Hindlimb muscle (tissue), 1 donor: ENCODE measurements at regions not wholly inside any gene's neighbourhood (a gene's known extent, or its start where the extent isn't known, plus 50 kb on each side); places are given as distances from the start of the nearest gene placed in this dataset.
"Not testable (repeated sequence)": the region's sequence is repeated elsewhere in the genome, so short reads cannot be mapped to it uniquely, and the experiment has no call there.

Experiments used
- DNase-seq: peaks from one replicate; pipeline ENCODE4 v3.0.0-alpha.2; 2013

DNA sequence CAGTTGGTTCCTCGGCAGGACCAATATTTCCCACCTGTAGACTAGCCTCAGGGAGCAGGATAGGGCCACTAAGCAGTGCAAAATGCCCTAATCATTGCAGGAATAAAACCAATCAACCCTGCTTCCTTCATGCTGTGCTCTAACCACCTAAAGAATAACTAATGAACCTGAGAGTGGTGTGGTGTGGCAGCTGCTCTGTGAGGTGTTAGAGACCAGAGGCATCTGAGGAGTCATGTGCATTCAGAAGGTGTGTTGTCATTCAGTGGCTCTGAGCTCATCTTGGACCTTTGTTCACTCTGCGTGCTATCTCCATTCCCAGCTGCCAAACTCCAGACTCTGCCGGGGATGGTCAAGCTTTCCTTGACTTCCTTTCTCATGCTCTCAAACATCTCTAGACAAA, 136.7 kb upstream of the EGLN3 start:
- DNase-seq = no peak

DNA sequence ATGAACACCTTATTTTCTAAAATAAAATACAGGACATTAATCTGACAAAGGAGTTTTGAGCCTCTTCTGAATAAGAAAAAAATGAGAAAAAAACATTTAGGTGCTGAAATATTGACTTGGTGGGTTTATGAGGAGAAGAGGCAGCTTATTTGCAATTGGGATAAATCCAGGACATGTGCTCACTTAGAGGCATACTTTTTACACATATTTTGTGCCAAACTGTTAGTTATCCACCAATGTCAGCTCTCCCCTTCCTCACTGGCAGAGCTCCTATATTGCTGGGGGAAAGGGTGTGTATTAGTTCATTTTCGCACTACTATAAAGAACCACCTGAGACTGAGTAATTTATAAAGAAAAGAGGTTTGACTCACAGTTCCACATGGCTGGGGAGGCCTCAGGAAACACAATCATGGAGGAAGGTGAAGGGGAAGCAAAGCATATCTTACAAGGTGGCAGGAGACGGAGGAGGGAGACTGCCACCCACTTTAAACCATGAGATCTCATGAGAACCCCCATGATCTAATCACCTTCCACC, 135.4 kb upstream of the EGLN3 start:
- no peak for DNase-seq

DNA sequence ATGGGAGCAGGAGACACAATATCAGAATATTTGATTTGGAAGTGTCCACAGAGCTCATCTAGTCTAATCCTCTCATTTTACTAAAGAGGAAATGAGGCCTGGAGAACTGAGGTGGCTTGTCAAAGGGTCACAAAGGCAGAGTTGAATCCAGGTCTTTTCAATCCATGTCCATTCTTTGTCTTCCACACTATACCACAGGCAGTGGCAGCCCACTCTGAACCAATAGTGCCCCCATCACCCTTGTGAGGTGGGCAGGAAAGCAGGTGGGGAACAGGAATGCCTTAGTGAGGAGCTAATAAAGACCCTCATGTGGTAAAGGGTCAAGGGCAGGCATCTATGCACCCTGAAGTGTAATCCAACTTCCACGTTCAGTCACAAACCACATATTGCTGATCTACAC, 134.8 kb upstream of the EGLN3 start:
- DNase-seq = no peak

DNA sequence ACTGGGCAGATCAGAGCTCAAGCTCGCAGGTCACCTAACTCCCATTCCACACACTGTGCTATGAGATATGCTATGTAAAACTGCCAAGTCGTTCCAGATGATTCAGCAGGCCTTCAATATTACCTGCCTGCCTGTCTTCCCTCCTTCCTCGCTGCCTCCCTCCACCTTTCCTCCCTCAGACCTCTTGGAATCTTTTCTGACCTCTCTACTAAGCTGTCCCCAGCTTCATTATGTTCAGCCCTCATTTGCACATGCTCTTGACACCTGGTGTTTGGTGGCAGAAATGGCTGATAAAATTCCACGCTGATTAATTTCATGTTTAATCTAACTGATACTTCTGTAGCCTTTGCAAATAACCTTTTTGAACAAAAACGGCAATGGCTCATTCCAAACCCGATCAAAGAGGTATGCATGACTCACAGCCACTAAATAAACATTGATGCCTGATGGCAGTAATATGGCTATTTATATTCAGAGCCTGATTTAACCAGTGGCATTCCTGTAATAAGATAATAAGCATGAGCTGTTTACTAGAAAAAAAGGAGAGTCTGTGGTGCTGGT, 130.8 kb upstream of the EGLN3 start:
- DNase-seq = no peak

DNA sequence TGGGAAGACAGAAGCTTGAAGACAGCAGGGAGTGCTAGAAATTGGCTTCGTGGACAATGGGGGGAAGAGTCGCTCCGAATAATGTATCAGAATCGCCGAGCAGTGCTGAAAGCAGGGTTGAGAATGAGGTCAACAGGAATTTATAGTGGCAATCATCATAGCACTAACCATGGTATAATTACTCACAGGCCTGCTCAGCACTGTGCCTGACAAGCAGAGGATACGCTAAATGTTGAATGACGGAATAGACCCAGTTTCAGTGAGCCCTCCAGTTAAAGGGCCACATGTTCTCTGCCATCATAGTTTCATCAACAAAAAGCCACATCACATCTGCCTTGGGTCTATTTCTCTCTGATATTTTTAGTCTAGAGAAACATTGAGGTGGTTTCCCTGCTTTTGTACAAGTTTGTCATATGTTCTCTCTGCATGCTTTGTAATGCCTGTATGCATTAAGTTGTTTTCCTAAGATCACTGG, 130.3 kb upstream of the EGLN3 start:
- no peak for DNase-seq

DNA sequence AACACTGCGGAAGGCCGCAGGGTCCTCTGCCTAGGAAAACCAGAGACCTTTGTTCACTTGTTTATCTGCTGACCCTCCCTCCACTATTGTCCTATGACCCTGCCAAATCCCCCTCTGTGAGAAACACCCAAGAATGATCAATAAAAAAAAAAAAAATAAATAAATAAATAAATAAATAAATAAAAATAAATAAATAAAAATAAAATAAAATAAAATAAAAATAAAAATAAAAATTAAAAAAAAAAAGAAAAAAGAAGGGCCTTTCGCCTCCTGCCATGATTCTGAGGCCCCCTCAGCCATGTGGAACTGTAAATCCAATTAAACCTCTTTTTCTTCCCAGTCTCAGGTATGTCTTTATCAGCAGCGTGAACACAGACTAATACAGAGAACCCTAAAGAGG, 128.8 kb upstream of the EGLN3 start:
- not testable (repeated sequence) for DNase-seq

DNA sequence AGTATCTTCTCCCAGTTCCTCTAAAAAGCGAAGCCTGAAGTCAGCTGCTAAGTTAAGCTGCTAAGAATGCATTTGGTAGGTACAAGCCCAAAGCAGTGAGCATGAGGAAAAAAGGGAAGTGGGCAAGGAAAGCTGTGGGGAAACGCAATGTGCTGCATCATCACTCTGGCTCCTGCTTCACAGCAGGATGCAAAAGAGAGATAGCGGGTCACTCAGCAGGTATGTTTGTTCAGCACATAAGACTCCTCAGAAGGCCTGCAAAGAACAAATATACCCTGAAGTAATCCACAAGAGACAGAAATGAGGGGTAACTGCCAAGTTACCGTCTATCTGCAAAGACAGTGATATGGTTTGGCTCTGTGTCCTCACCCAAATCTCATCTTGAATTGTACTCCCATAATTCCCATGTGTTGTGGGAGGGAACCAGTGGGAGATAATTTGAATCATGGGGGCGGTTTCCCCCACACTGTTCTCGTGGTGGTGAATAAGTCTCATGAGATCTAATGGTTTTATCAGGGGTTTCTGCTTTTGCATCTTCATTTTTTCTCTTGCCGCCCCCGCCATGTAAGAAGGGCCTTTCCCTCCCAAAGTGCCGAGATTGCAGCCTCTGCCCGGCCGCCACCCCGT, 127.4 kb upstream of the EGLN3 start:
- DNase-seq = no peak

DNA sequence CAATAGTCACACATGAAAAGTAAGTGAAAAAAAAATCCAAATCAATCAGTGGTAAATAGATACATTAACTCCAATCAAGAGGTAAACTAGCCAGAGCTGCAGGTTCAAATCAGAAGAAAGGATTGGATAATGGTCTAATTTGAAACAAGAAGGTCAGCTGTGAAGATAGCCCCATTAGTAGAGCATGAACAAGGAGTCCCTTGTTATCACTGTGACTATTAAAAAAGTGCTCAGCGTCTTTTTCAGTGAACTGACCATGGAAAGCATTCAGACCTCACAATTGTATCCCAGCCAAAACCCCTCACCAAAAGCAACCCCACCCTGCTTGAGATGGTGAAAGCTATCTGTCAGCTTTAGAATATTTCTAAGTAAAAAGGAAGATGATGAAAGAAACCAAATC, 125.0 kb upstream of the EGLN3 start:
- DNase-seq = no peak

DNA sequence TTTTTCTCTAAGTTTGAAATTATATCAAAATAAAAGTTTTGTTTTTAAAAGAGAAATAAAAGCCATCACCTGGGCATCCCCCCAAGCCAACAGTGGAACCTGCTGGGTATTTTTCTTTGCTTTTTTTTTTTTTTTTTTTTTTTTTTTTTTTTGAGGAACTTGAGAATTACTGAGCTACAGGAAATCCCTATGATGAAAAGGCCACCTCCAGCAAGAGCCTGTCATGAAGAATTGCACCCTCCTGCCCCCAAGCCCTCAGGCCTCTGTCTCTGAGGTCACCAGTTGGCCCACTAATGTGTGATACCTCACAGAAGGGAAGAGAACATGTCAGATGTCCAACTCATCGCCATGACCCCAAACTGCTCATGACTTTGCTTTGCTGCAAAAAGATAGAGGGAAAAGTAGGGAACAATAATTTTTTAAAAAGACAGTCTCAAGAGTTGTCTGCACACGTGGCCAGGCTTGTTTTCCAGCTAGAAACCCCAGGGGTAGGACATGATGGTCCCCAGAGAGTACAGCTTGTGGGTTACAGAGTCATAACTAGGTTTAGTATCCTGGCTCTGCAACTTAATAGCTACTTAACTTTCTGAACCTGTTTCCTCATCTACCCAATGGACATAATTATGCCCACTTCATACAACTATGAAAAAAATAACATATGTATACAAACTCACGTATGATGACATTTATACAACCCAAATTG, 124.3 kb upstream of the EGLN3 start:
- DNase-seq = no peak

DNA sequence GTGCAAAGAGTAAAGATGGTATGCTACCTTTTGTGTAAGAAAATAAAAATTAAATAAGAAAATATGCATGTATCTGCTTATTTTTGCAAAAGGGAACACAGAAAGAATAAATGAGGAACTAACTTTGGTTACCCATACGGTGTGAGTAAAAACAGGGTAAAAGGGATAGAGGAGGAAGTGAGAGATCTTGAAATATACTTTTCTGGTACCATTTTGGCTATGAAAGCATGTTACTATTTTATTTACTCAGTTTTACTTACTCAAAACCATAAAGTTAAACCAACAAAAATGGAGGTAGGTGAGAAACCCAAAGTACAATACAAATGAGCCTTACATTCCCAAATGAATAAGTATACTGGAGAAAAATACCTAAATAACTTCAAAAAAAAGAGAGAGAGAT, 122.0 kb upstream of the EGLN3 start:
- no peak for DNase-seq

DNA sequence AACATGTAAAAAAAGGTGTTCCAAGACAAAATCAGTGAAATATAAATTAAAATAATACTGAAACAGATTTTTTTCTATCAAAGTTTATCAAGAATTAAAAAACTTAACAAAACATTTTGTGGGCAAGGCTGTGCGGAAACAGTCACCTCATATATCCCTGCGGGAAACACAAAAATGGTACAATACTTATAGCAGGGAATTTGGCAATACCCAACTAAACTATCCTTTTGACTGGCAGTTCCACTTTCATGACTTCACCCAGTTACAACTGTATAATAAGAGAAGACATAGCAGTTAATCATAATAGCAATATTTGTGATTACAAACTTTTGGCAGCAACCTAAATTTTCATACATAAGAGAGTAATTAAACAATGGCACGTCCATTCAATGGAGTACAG, 121.5 kb upstream of the EGLN3 start:
- no peak for DNase-seq

DNA sequence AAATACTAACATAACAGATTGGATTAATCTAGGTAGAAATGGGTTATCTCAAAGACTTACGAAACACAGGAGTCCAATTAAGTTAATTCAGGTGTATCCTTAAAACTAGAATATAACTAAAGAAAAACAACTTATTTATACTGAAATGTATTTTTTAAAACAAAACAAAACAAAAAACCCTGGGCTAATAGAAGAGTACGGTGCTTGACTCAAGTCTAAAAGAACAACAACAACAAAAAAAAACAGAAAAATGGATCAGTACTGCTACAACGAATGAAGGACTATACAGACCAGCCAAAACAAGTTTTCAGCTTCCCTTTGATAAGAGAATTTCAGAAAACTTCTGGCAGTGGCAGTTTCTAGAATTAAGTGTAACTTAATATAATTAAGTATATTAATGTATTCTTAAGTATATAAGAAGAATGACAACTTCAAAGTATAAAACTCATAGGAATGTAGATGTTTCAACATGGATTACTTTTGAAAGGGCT, 120.1 kb upstream of the EGLN3 start:
- DNase-seq = no peak

DNA sequence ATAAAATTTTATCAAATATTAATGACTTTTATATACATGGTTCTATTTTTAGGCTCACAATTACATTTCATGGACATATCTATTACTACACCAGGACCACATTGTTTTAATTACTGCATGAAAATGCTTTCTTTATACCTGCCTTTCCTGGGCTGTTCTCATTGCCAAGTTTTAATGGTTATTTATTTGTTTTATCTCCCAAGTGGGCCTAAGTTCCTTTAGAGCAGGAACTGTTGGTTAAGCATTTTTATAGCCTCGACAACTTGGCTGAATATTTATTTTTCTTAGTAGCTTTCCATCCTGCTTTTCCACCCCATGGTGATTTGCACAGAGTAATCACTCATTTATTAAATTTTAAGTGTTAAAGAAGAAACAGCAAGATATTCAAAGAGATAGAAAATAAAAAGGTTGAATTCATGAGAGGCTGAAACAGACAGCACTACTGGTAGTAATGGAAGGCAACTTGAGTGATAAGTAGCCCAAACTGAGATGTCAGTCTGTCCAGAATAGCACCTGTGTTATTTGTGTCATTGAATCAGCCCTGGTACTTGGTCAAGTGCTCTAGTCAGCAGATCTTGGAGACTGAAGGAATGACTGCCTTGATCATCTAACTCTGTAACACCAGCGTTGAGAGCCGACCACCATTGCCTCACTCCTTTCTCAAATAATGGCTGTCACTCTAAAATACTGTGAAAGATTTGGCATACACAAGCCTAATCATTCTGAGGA, 119.1 kb upstream of the EGLN3 start:
- no peak for DNase-seq

DNA sequence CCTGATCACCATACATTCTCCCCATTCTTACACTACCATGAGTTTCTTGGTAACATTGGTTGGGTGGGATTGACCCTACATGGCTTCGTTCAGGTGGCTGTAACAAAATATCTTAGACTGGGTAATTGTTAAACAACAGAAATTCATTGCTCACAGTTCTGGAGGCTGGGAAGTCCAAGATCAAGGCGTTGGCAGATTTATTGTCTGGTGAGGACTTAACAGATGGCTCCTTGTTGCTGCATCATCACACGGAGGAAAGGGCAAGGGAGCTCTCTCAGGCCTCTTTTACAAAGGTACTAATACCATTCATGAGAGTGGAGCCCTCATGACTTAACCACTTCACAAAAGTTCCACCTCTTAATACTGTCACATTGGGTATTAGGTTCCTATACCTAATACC, 116.7 kb upstream of the EGLN3 start:
- no peak for DNase-seq

DNA sequence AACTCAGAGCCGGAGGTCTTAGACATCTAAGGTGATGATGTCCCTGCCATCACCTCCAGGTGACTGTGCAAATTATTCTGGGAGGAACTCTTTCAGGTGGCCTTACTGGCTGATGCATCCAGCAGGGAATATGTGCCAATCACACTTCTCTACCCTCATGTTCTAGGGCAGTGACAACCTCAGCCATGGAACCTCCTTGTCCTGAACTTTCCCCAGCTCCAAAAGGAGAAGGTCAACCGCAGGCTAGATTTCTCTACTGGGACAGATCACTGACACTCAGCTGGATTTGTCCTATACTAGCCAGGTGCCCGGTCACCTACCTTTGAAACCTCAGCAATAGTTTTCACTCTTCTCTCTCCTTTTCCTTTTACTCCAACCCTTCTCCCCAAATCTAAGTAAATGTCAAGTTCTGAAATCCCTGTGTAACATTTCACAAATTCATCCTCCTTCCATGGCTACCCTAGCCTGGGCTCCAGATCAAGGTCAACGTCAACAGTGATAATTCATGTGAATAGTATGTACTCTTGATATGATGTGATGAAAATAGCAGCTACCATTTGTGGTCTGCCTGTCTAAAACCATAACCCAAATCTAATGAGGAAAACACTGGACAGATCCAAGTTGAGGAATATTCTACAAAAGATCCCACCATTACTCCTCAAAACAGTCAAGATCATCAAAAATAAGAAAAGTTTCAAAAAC, 115.0 kb upstream of the EGLN3 start:
- DNase-seq = no peak

DNA sequence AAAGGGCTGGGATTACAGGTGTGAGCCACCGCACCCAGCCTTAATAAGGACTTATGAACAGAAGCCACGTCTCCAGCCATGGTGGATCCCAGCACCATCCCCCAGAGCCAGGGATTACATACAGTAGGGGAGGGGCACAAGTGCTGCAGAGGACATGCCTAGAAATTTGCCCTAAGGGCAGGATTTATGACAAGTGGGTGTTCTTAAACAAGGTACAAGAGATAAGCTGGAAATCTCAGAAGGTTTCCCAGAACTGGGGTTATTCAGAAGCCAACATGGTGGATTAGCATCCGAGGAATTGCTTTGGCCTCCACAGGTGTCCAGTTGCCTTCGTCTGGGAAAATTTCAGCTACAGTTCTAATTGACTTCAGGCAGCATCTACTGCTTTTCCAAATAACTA, 114.4 kb upstream of the EGLN3 start:
- DNase-seq = no peak

DNA sequence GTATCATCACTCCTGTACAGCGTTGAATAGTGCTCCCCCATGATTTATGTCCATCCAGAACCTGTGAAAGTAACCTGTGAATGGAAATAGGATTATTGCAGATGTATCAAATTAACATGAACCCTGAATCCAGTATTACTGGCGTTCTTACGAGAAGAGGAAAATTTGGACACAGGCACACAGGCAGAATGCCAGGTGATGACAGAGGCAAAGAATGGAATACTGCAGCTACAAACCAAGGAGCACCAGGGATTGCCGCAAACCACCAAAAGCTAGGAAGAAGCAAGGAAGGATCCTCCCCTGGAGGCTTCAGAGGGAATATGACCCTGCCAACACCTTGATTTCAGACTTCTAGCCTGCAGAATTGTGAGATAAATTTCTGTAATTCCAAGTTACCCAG, 113.5 kb upstream of the EGLN3 start:
- peak; percentile 70 for DNase-seq

DNA sequence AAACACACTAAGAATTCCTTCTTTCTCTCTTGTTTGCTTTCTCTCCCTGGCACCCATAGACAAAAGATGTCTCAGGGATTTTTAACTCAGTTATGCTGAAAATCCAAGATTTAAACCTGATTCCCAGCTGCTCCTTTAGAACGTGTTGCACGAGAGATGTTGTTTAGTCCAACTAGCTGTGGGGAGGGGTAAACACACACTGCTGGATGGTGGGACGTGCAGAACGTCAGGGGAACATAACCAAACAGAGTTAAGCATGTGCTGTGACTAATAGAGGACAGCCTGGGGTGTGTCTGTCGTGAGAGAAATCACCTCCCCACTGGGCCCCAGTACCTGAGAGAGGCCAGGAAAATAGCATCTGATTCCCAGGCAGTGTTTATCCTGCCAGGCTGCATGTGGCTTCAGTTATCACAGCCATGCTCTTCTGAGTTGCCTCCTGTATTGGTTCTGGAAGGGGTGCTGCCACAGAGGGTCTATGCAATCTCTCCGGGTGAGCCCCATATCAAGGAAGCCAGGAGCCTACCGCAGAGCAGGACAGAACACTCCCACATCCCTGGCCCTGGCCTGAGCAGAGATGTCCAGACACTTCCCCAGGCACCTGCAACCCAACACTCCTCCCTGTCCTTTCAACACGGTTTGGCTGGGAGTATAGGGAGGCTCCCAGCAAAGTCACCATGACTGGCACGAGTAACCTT, 112.7 kb upstream of the EGLN3 start:
- DNase-seq = no peak

DNA sequence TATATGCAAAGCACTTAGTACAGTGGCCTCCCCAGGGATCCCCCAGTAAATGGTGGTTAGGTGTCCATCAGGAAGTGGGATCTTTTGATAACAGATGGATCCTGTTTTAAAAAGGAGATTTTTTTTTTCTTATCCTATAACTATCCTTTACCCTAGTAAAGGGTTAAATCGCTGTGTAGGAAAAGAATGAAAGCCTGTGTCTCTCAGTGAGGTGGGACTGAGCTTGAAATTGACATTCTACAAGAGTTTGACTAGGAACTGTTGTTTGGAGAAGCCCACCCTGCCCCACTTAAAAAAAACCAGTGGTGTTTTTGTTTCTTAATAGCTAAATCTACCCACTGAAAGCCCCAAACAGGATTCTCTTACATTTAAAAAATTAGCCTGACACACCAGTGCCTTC, 112.2 kb upstream of the EGLN3 start:
- DNase-seq = no peak

DNA sequence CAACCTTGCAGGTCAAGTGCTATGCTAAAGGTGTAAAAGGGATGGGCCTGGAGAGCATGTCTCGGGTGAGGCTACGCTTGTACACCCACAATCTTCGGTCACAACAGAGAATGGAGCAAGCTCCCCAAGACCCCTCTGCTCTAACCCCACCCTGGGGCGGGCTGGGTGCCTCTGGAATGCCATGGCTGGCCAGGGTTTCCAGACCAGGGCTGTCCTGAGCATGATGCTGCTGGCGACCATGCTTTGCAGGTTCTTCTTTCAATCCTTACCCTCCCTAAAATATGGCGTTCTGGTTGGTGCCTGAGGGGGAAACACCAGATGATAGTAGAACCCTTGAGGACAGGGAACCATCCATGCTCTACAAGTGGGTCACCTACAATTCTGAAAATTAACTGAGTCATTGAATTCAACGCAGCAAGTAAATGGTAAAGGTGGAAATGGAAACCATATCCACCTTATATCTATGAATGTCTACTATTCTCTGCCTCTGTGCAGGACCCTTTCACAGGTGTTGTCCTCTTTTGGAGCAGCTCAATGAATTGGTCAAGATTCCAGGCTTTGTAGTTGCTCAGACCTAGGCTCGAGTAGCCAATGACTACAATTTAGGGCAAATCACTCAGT, 111.6 kb upstream of the EGLN3 start:
- DNase-seq = no peak

DNA sequence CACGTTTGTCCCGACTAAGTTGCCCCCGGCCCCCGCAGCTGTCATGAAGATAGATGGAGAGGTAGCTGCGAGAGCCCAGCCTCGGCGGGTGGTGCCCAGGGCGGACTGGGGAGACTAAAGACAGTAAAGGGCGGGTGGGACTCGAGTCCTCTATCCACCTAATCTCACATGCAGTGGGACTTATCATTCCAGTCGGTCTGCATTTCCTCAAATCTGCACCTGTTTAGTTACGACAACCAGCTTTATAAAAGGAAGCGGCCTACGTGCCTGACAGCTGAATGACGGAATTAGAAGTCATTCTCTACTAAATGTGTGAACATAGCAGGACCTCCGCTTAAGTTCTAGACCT, 109.8 kb upstream of the EGLN3 start:
- no peak for DNase-seq
